Epidermal melanocyte (primary cell): ENCODE measurements at regions not wholly inside any gene's neighbourhood (a gene's known extent, or its start where the extent isn't known, plus 50 kb on each side); places are given as distances from the start of the nearest gene placed in this dataset.
"Not testable (repeated sequence)": the region's sequence is repeated elsewhere in the genome, so short reads cannot be mapped to it uniquely, and the experiment has no call there.

Source experiments
- DNase-seq: peaks from one replicate; pipeline ENCODE4 v3.0.0; 2011; ENCODE audit warnings: low spot score; ENCODE audit not compliant: insufficient read length

DNA sequence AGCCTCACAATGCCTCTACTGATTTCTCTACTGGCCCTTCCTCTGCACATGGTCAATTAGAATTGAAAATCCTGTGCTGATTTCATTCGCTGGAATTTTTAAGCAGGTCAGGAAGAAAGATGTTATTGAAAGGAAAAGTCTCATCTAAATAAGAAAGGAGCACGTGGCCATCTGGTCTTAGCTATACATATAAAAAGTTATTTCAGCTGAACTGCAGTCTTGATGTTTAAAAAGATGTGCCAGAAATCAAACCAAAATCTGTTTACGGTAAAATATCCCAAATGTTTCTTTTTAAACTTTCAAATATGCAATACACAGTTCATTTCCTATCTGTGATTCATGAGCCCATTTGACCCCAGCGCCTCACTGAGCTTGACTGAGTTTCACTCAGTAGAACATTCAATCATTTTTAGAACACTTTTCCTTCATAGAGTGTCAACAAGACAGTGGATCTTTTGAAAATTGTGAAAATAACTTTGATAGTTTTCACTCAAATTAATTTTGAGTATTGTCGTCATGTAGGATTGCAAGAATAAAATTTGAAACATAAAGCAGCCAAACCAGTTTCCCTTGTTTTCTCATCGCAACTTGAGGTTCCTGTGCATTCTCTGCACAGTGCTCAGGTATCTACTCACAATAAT, 293.6 kb downstream of the PTPRC start:
- no peak for DNase-seq

DNA sequence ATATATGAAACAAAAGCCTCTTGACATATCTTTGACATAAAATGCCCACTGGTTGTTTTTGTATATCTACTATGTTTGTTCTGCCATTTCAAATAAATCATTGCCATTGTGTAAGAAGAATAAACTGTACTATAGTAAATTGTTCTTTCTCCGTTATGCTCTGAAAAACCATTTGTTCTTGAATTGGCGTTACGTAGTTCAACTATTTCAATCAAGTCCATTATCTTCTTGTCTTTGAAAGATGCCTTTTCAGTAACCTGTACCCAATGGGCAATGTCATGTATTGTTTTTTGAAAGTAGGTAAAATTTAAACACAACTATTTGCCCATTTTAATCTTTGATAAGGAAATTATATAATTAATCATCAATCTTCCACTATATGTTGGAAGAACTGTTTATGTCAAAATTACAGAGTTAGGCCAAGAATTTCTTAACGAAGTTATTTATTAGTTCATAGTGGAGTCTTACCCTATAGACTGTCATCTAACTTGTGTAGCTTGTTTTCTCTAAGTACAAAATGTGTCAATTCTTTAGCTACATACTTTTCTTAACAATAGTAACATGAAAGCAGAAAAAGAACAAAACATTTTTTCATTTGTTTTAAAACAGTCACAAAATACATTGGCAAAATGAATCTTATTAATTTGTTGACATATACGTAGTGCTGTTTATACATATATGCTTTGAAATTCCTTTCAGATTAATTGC, 294.8 kb downstream of the PTPRC start:
- no peak for DNase-seq

DNA sequence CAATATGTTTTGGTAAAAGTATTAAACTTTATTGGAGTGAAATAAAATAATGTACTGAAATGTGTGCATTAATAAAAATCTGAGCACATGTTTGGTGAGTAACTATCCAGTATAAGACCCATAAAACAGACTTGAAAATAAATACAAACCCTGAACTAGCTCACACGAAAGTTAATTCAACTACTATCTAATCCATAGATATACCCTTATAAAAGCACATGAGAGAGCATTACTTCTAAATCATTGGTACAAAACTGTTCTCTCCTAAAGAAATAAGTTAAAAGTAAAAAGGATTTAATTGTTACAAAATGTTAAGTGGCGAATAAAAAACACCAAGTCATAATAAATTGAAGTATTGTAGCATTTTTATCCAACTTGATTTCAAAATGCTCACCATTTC, 295.6 kb downstream of the PTPRC start:
- no peak for DNase-seq

GRCh38 chr1:198934901-198935305, 296.1 kb downstream of the PTPRC start:
- no peak for DNase-seq

DNA sequence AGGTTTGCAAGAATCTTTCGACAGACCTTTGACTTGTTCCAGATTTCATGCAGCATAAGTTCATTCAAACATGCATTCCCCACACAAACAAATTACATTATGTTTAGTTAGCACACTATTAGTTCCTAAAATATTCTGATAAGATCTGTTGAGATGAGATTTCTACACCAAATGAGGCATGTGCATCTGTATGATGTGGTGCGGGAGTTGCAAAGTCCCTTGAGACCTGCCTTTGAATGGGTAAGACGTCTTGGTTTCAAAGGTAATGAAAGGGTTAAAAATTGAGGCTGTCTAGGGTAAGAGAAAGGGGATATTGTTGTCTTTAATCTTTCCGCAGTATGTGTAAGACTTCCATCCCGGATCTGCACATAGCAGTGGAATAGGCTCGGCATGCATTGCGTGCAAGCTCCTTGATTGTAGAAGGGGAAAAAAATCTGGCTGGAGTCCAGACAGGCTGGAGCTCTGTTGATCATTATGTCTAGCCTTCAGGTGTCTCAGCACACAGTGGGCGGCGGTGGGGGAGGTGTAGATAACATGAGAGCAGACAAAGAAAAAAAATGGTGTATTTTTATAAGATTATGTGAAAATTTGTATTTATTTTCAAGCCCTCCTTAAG, 296.6 kb downstream of the PTPRC start:
- DNase-seq = peak; percentile 45

DNA sequence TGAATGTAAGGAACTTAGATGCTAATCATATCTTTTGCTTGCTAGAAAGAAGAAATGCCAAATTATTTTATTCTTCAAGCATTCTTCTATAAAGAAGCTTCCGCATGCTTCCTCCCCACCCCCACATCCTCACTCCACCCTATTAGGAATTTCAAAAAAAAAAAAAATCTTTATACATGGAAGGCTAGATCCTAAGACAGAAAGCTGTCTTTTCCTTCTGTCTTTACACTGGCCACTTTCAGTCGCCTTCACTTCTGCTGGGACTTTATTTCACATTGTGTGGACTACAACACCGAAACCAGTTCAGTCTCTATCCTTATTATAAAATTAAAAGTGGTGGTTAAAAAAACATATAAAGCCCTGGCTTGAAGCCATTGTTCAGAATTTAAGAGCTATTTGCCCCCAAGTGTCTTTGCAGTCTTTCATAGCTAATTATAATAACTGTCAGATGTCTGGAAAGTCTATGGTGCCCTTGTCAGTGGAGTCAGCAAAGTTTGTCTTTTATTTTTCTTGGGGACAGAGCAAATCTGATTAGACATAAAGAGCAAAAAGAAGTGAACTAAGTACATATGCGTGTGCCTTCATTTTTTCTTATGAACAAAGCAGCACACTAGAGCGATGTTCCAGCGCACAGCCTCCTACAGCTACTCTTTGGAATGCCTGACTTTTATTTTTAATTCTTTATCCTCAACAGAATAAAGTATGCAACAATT, 297.7 kb downstream of the PTPRC start:
- no peak for DNase-seq

DNA sequence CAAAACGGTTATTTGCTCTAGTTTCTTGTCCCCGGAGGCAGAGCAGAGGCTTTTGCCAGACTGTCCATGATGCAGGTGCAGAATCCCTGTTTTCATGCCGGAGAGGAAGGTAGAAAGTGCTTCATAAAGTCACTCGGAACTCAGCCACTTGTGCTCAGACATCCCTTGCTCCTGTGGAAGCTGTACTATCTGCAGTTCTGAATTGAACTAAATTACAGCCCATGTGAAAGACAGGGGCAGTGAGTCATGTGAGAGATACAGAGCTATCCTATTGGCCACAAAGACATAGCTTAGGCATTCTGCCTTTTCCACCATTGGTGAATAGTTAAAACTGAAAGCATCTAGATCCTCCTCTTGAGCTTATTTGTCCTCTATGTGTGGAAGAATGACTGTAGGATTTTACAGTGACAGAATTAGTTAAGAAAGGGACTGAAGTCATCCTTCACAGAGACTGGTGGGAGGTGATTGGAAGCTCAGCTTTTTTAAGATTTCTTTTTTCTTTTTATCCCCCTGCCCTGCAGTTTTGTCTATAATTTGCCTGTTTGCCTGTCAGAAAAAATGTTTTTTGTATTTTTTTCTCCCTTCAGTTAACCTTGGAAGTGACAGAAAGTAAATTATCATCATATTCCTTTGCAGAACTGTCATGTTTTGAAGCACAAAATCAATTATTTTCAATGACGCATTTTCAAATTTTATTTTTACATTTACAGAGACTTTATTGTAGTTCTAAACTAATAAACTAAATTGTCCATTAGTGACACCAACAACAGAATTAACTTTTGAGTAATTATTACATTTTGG, 298.6 kb downstream of the PTPRC start:
- peak; percentile 93 for DNase-seq

DNA sequence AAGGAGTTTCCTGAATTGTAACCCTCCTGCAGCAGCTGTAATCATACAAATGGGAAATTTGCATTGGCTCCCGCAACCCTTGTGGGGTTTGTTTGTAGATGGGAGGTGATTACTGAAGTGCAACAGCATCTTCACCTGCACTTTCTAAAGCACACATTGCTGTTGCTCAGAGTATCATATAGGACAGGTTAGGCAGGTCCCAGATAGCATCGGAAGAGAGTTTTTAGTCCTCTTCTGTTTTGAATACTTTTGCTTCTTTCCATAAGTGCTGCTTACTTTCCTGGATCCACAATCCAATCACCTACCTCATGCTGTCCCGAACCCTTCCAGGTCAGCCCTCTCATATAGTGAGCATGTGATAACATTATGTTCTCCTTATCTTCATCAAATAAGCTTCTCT, 300.4 kb downstream of the PTPRC start:
- no peak for DNase-seq

DNA sequence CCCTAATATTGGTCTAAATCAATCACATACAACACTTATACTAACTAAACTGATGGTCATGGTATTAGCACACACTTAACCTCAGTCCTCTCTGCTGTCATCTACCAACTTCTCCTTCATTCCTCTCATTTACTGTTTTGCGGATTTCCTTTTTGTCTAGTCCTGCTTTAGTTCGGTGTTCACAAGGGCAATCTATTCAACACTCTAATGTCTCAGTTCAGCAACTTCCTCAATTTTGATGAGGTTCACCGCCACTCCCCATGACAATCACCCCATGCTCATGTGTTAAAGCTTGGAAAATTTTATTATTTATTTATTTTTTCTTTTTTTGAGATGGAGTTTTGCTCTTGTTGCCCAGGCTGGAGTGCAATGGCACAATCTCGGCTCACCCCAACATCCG, 301.1 kb downstream of the PTPRC start:
- DNase-seq = no peak

DNA sequence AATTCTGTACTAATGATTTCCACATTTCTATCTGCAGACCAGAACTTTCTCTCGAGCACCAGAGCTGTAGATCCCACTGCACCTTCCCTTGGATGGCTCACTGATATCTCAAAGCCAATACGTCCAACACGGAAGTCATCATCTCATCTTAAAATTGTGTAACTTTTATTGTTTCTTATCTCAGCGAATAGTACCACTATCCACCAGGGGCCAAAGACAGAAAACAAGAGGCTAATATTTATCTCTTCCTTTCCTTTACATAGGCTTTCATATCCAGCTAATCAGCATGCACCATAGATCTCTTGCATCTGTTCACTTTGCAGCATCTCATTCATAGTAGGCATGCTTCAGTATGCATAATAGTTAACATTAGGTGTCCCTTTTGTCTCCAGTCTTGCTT, 303.6 kb downstream of the PTPRC start:
- no peak for DNase-seq

DNA sequence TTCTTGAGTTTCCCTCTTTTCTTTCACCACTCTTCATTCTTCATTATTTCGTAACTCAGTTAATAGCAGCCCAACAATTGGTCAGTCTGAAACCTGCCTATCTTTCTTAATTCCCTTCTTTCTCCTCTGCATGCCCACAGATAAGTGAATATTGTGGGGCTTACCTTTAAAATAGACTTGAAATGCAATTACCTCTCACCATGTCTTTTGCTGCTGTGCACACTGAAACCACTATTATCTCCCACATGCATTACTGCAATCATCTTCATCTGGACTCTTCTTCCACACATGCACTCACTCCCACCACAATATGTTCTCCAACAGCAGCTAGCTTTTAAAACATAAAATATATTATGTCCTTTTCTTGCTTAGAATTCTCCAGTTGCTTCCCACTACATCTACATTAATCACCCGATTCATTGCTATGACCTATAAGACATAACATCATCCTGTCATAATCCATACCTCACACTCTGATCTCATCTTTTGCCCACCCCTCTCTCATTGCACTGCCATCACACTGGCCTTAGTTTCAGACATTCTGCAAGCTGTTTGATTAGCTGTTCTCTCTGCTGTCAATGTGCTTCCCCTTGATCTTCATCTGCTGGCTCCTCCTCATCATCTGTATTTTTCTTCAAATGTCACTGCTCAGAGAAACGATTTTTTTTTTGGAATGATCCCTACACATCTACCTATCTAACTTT, 304.8 kb downstream of the PTPRC start:
- DNase-seq = no peak

GRCh38 chr1:198947456-198947855, 308.6 kb downstream of the PTPRC start:
- no peak for DNase-seq

DNA sequence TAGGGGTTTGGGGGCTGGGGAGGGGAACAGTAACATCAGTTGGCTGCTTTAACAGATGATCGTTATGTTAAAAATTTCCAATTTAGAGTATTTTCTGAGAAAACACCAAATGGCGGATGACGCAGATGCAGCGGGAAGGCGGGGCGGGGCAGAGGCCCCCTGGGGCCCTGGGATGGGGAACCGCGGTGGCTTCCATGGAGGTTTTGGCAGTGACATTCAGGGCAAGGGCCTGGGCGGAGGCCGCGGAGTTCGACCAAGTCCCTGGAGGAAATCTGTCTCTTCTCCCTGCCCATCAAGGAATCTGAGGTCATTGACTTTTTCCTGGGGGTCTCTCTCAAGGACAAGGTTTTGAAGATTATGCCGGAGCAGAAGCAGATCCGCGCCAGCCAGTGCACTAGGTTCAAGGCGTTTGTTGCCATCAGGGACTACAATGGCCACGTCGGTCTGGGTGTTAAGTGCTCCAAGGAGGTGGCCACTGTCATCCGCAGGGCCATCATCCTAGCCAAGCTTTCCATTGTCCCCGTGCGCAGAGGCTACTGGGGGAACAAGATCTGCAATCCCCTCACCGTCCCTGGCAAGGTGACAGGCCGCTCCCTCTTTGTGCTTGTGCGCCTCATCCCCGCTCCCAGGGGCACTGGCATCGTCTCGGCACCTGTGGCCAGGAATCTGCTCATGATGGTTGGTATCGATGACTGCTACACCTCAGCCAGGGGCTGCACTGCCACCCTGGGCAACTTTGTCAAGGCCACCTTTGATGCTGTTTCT, 310.2 kb downstream of the PTPRC start:
- DNase-seq = no peak

- no peak for DNase-seq
Observed at GRCh38 chr1:198950036-198950435, 311.2 kb downstream of the PTPRC start.

- DNase-seq = no peak
Observed at GRCh38 chr1:198955085-198955484, 316.2 kb downstream of the PTPRC start.

- no peak for DNase-seq
Observed at GRCh38 chr1:198957044-198957443, 318.2 kb downstream of the PTPRC start.

GRCh38 chr1:198959032-198959431, 320.2 kb downstream of the PTPRC start:
- DNase-seq = no peak

GRCh38 chr1:198959676-198960075, 320.8 kb downstream of the PTPRC start:
- no peak for DNase-seq

DNA sequence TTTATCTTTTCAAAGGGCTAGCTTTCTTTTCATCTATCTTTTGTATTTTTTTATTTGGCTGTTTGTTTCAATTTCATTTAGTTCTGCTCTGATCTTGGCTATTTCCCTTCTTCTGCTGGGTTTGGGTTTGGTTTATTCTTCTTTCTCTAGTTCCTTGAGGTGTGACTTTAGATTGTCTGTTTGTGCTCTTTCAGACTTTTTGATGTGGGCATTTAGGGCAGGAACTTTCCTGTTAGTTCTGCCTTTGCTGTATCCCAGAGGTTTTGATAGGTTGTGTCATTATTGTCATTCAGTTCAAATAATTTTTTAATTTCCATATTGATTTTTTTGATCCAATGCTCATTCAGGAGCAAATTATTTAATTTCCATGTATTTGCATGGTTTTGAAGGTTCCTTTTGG, 325.0 kb downstream of the PTPRC start:
- DNase-seq = not testable (repeated sequence)

DNA sequence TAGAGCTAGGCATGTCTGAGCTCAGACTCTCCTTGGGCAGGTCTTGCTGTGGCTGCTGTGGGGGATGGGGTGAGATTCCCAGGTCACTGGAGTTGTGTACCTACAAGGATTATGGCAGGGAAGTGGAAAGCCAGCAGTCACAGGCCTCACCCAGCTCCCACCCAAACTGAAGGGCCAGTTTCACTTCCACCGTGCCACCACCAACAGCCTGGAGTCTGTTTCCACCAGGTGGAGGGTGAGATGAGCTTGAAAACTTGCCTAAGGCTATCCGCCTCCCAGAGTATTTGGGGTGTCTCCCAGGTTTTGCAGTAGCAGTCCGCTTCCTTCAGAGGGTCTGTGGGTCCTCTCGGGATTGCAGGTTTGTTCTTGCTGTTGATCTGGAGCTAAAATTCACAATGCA, 327.7 kb downstream of the PTPRC start:
- no peak for DNase-seq
